ENCODE measurements at regions not wholly inside any gene's neighbourhood (a gene's known extent, or its start where the extent isn't known, plus 50 kb on each side); places are given as distances from the start of the nearest gene placed in this dataset.

- no peak for DNase-seq
Observed at GRCh38 chr1:5765997-5766913, 226.0 kb downstream of the NPHP4 start.

GRCh38 chr1:5765483-5765882 is 226.7 kb downstream of the NPHP4 start:
- DNase-seq, result no peak

- DNase-seq, result no peak
Observed at GRCh38 chr1:5764959-5765358, 227.3 kb downstream of the NPHP4 start.

- no peak for DNase-seq
Observed at GRCh38 chr1:5764464-5764863, 227.8 kb downstream of the NPHP4 start.

GRCh38 chr1:5763696-5764370 is 228.4 kb downstream of the NPHP4 start:
- no peak for DNase-seq

GRCh38 chr1:5758859-5759578 is 233.2 kb downstream of the NPHP4 start:
- DNase-seq, result no peak

- DNase-seq, result no peak
Observed at GRCh38 chr1:5758000-5758858, 234.0 kb downstream of the NPHP4 start.

GRCh38 chr1:5757187-5757805 is 234.9 kb downstream of the NPHP4 start:
- no peak for DNase-seq

- DNase-seq, result no peak
Observed at GRCh38 chr1:5756434-5757186, 235.6 kb downstream of the NPHP4 start.

- DNase-seq, result no peak
Observed at GRCh38 chr1:5755552-5756125, 236.6 kb downstream of the NPHP4 start.

GRCh38 chr1:5754817-5755551 is 237.2 kb downstream of the NPHP4 start:
- DNase-seq, result no peak

GRCh38 chr1:5753549-5754421 is 238.4 kb downstream of the NPHP4 start:
- DNase-seq, result no peak

GRCh38 chr1:5752746-5753548 is 239.3 kb downstream of the NPHP4 start:
- DNase-seq, result no peak

GRCh38 chr1:5751833-5752745 is 240.1 kb downstream of the NPHP4 start:
- no peak for DNase-seq

GRCh38 chr1:5751163-5751540 is 241.1 kb downstream of the NPHP4 start:
- no peak for DNase-seq

GRCh38 chr1:5750186-5751162 is 241.8 kb downstream of the NPHP4 start:
- DNase-seq, result no peak

All from CD4-positive, alpha-beta T cell treated with Interferon gamma for 1 hour (primary cell).